Loucy (cell line): ENCODE measurements at regions not wholly inside any gene's neighbourhood (a gene's known extent, or its start where the extent isn't known, plus 50 kb on each side); places are given as distances from the start of the nearest gene placed in this dataset.

ENCODE experiments used
- H2AFZ ChIP-seq: fragments of 200-600 bp; sonication (generic); 2 replicates; pipeline ENCODE4 v1.6.0; 2016; ENCODE audit warnings: antibody characterized with exemption, mild to moderate bottlenecking, low read length, moderate library complexity
- H3F3A ChIP-seq: fragments of 200-600 bp; 2 replicates; pipeline ENCODE4 v1.6.0; 2016; ENCODE audit warnings: antibody characterized with exemption, low read depth, mild to moderate bottlenecking
- H3K27me3 ChIP-seq: fragments of 200-600 bp; sonication (generic); 2 replicates; pipeline ENCODE4 v1.6.1; 2014; ENCODE audit warnings: low read length, mild to moderate bottlenecking; ENCODE audit not compliant: insufficient read depth, poor library complexity, severe bottlenecking
- H3K36me3 ChIP-seq: fragments of 200-600 bp; sonication (generic); 2 replicates; pipeline ENCODE4 v1.6.1; 2016; ENCODE audit warnings: low read length; ENCODE audit not compliant: insufficient read depth
- H3K4me1 ChIP-seq: fragments of 200-600 bp; sonication (generic); 2 replicates; pipeline ENCODE4 v1.5.1; 2014; ENCODE audit warnings: low read length, mild to moderate bottlenecking; ENCODE audit not compliant: insufficient read depth, poor library complexity, severe bottlenecking
- H3K4me2 ChIP-seq: fragments of 200-600 bp; sonication (generic); 2 replicates; pipeline ENCODE4 v1.6.0; 2014; ENCODE audit warnings: antibody characterized with exemption, low read length, low read depth, mild to moderate bottlenecking; ENCODE audit not compliant: poor library complexity, severe bottlenecking
- H3K4me3 ChIP-seq: fragments of 200-600 bp; sonication (generic); 2 replicates; pipeline ENCODE4 v1.5.1; 2014; ENCODE audit warnings: low read length, mild to moderate bottlenecking, mixed read lengths; ENCODE audit not compliant: poor library complexity, severe bottlenecking
- H3K79me2 ChIP-seq: fragments of 200-600 bp; sonication (generic); 2 replicates; pipeline ENCODE4 v1.6.1; 2014; ENCODE audit warnings: low read length; ENCODE audit not compliant: insufficient read depth
- H3K9ac ChIP-seq: fragments of 200-600 bp; sonication (generic); 2 replicates; pipeline ENCODE4 v1.6.0; 2014; ENCODE audit warnings: mild to moderate bottlenecking, low read depth, low read length, moderate library complexity; ENCODE audit not compliant: poor library complexity, severe bottlenecking
- H3K9me2 ChIP-seq: fragments of 200-600 bp; sonication (generic); replicated peaks from 2 replicates; pipeline ENCODE4 v1.6.1; 2016; ENCODE audit warnings: low read depth, low read length, mixed read lengths
- H3K9me3 ChIP-seq: fragments of 200-600 bp; sonication (generic); 2 replicates; pipeline ENCODE4 v1.6.1; 2014; ENCODE audit warnings: mild to moderate bottlenecking, antibody characterized with exemption, low read length, low read depth; ENCODE audit not compliant: insufficient read depth
- H4K20me1 ChIP-seq: fragments of 200-600 bp; sonication (generic); 2 replicates; pipeline ENCODE4 v1.6.0; 2014; ENCODE audit warnings: antibody characterized with exemption, low read length, mild to moderate bottlenecking; ENCODE audit not compliant: insufficient read depth, poor library complexity, severe bottlenecking
- EZH2phosphoT487 ChIP-seq: fragments of 200-600 bp; IDR thresholded peaks from 2 replicates; pipeline ENCODE4 v1.6.1; 2018; ENCODE audit warnings: antibody characterized with exemption, mild to moderate bottlenecking, moderate library complexity, borderline replicate concordance
- TF ChIP-seq, protein P1 (sequence below): fragments of 200-600 bp; sonication (generic); conservative IDR thresholded peaks from 2 replicates; pipeline ENCODE4 v1.5.1; 2014; ENCODE audit warnings: mild to moderate bottlenecking, antibody characterized with exemption, low read length

DNA sequence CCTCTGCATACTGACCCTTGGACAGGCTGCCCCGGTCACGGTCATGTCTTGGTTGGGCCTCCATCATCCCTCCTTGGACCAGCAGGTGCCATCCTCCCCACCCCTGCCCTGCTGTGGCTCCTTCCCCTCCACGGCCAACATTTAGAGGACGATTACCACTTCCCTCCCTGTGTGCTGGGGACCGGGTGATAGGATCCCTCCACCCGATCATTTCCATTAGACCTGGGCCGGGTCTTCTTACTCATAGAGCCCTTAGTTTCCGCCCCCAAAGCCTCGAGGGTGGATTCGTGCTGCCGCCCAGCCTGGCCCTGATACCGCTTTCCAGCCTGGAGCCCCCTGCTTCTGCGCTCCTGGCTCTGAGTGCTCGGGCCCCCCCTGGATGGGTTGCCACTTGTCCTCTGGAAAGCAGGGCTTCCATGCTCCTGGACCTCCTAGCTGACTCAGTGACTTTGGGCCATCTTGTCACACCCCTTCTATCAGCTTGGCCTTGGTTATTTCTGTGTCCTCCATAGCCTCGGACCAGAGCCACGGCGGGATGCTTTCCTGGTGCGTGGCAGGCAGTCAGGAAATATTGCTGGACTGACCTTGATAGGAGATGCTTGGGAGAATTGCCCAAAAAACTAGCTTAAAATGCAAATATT lies 171.4 kb downstream of the SEC14L1 start:
- H3K36me3 ChIP-seq = no peaks in the 10 kb centered on the region
- H4K20me1 ChIP-seq = no peaks in the 10 kb centered on the region
- no peak overlapping the region for H2AFZ ChIP-seq
- H3K9me3 ChIP-seq = no peaks in the 10 kb centered on the region
- peaks cover 6% of the 10 kb centered on the region for H3K4me1 ChIP-seq
- H3K79me2 ChIP-seq = no peaks in the 10 kb centered on the region
- no peak overlapping the region for H3K4me3 ChIP-seq
- H3K9me2 ChIP-seq = no peaks in the 10 kb centered on the region
- no peak overlapping the region for H3K4me2 ChIP-seq
- no peaks in the 10 kb centered on the region for H3F3A ChIP-seq
- TF ChIP-seq, protein P1, sequence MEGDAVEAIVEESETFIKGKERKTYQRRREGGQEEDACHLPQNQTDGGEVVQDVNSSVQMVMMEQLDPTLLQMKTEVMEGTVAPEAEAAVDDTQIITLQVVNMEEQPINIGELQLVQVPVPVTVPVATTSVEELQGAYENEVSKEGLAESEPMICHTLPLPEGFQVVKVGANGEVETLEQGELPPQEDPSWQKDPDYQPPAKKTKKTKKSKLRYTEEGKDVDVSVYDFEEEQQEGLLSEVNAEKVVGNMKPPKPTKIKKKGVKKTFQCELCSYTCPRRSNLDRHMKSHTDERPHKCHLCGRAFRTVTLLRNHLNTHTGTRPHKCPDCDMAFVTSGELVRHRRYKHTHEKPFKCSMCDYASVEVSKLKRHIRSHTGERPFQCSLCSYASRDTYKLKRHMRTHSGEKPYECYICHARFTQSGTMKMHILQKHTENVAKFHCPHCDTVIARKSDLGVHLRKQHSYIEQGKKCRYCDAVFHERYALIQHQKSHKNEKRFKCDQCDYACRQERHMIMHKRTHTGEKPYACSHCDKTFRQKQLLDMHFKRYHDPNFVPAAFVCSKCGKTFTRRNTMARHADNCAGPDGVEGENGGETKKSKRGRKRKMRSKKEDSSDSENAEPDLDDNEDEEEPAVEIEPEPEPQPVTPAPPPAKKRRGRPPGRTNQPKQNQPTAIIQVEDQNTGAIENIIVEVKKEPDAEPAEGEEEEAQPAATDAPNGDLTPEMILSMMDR = no peak
- TF ChIP-seq EZH2phosphoT487 = no peak
- H3K27me3 ChIP-seq = no peaks in the 10 kb centered on the region
- no peak overlapping the region for H3K9ac ChIP-seq

DNA sequence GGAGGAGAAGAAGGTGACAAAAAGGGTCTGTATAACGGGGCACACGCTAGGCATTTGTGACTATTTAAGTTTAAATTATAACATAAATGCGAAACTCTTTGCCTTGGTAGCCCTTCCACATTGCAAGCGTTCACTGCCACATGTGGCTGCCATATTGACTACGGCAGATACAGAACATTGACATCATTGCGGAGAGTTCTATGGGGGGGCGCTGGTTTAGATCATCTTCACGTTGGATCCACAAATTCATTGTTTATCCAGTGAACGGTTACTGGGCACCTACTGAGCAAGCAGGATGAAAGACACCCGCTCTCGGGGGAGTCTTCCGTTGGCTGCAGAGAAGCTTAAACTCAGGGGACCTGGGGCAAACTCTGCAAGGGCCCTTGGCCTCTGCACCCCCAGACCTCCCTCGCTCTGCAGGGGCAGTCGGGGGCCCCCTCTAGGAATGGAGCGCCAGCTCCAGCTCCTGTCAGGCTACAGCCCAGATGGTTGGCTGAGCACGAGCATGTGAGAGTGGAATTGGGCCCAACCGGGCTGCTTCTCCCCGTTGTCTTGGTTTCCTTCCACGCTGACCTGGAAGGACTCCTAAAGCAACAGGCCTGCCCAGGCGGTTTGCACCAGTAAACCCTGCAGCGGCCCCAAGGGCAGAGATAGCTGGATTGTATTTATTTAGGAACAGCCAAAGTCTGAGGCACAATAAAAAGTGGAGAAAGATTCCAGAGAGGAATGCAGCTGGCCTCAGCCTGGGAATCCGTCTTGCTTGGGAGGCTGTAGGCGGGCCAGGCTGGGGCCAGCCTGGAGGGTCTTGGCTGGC lies 172.2 kb downstream of the SEC14L1 start:
- Histone ChIP-seq H3K4me3 (no peak overlapping the region), H3K27me3 (no peaks in the 10 kb centered on the region), H3K79me2 (no peaks in the 10 kb centered on the region), H3K9ac (no peak overlapping the region), H4K20me1 (no peaks in the 10 kb centered on the region), H3K9me3 (no peaks in the 10 kb centered on the region), H3K9me2 (no peaks in the 10 kb centered on the region), H3F3A (no peaks in the 10 kb centered on the region), H3K4me1 (peaks cover 6% of the 10 kb centered on the region), H3K4me2 (no peak overlapping the region), H3K36me3 (no peaks in the 10 kb centered on the region), H2AFZ (no peak overlapping the region)
- TF ChIP-seq, protein P1 = no peak
- TF ChIP-seq EZH2phosphoT487 = no peak

GRCh38 chr17:77313831-77314230 lies 173.1 kb downstream of the SEC14L1 start:
- peaks cover 4% of the 10 kb centered on the region for H3K4me1 ChIP-seq
- TF ChIP-seq EZH2phosphoT487 = no peak
- TF ChIP-seq, protein P1 = no peak
- no peaks in the 10 kb centered on the region for H3K27me3 ChIP-seq

More at GRCh38 chr17:77313831-77314230, 173.1 kb downstream of the SEC14L1 start:
- Histone ChIP-seq H3F3A (no peaks in the 10 kb centered on the region), H3K4me3 (no peak overlapping the region), H2AFZ (no peak overlapping the region), H3K9me3 (no peaks in the 10 kb centered on the region), H3K9ac (no peak overlapping the region), H3K9me2 (no peaks in the 10 kb centered on the region), H3K4me2 (no peak overlapping the region), H3K36me3 (no peaks in the 10 kb centered on the region), H3K79me2 (no peaks in the 10 kb centered on the region), H4K20me1 (no peaks in the 10 kb centered on the region)
